HepG2 (cell line): ENCODE measurements at regions not wholly inside any gene's neighbourhood (a gene's known extent, or its start where the extent isn't known, plus 50 kb on each side); places are given as distances from the start of the nearest gene placed in this dataset.

Source experiments
- ATAC-seq: fragments of 200-7000 bp; cut with Tn5 transposase; 3 replicates; pipeline ENCODE4 v1.9.1; 2020; ENCODE audit warnings: mild to moderate bottlenecking, moderate library complexity
- BruUV-seq: library from RNA; stranded (reverse); fragments of 400-500 nt; replicated peaks from 2 replicates; lab custom pipeline; 2021; lab: Mats Ljungman, UMichigan
- CTCF ChIA-PET: fragments of 300-600 bp; formaldehyde crosslinking; extraction: SDS; loops from one replicate; lab custom pipeline; 2021; ENCODE audit warnings: low total read pairs, inconsistent platforms, low intra/inter-chr PET ratio; lab: Yijun Ruan, JAX
- POLR2A ChIA-PET: fragments of 350-600 bp; sonication (Branson Sonifier 250); formaldehyde crosslinking; loops from one replicate; lab custom pipeline; 2020; ENCODE audit warnings: antibody characterized with exemption, inconsistent platforms; lab: Yijun Ruan, JAX
- DNase-seq: peaks from one replicate; pipeline ENCODE4 v3.0.0-alpha.2; 2015; ENCODE audit warnings: low spot score
- FAIRE-seq: peaks from 3 replicates; lab custom pipeline; 2011; peaks lifted over from hg19 to GRCh38; lab: Jason Lieb, UNC
- H2AFZ ChIP-seq: one replicate; pipeline ENCODE4 v1.6.1; 2011; ENCODE audit warnings: low read length, inconsistent platforms
- H3K27ac ChIP-seq: fragments of 300-600 bp; 3 replicates; pipeline ENCODE4 v1.8.0; 2011; ENCODE audit warnings: mixed run types, mild to moderate bottlenecking, mixed read lengths, low read length, inconsistent platforms; ENCODE audit not compliant: insufficient read depth; ENCODE audit errors: extremely low read length
- H3K27me3 ChIP-seq, 2 experiments: fragments of 200-600 bp in 1 of 2; 2 replicates in 1 of 2; 3 replicates in 1 of 2; pipeline versions ENCODE4 v1.6.0 to v1.8.0; 2011; ENCODE audit warnings: low read length in 2 of 2, mild to moderate bottlenecking in 2 of 2, moderate library complexity in 2 of 2, inconsistent platforms in 1 of 2; ENCODE audit not compliant: insufficient read depth in 2 of 2, control insufficient read depth in 1 of 2
- H3K36me3 ChIP-seq, 2 experiments: fragments of 200-600 bp in 1 of 2; replicated peaks in 1 of 2; 2 replicates in 1 of 2; 3 replicates in 1 of 2; pipeline versions ENCODE4 v1.5.1 to v1.8.0; 2011; ENCODE audit warnings: low read length in 2 of 2, inconsistent platforms in 1 of 2; ENCODE audit not compliant: insufficient read depth in 2 of 2, control insufficient read depth in 1 of 2
- H3K4me1 ChIP-seq: 2 replicates; pipeline ENCODE4 v1.5.1; 2012; ENCODE audit warnings: low read length, inconsistent platforms; ENCODE audit not compliant: insufficient read depth
- H3K4me2 ChIP-seq: 2 replicates; pipeline ENCODE4 v1.6.0; 2011; ENCODE audit warnings: low read depth, low read length, inconsistent platforms
- H3K4me3 ChIP-seq, 3 experiments: fragments of 200-600 bp in 1 of 3; sonication (generic), shearing (Covaris generic) in 1 of 3; replicated peaks in 1 of 3; 2 replicates each; pipeline ENCODE4 v1.5.1; 2011 to 2016; ENCODE audit warnings: low read length in 3 of 3, inconsistent platforms in 2 of 3, low read depth in 2 of 3, mild to moderate bottlenecking in 2 of 3, control low read depth in 1 of 3, mixed read lengths in 1 of 3; ENCODE audit not compliant: insufficient read depth in 1 of 3
- H3K79me2 ChIP-seq: one replicate; pipeline ENCODE4 v1.6.1; 2011; ENCODE audit warnings: low read length, inconsistent platforms; ENCODE audit not compliant: insufficient read depth
- H3K9ac ChIP-seq: 2 replicates; pipeline ENCODE4 v1.6.0; 2011; ENCODE audit warnings: mild to moderate bottlenecking, low read depth, low read length, inconsistent platforms; ENCODE audit not compliant: insufficient read depth
- H3K9me3 ChIP-seq: 2 replicates; pipeline ENCODE4 v1.5.1; 2012; ENCODE audit warnings: mild to moderate bottlenecking, low read length
- H4K20me1 ChIP-seq: 2 replicates; pipeline ENCODE4 v1.6.0; 2011; ENCODE audit warnings: inconsistent platforms, mild to moderate bottlenecking, low read length, moderate library complexity; ENCODE audit not compliant: insufficient read depth
- BCLAF1 ChIP-seq: fragments of 450-650 bp; IDR thresholded peaks from 2 replicates; pipeline ENCODE4 v1.6.1; 2017; ENCODE audit warnings: mild to moderate bottlenecking
- MED1 ChIP-seq: sonication (generic); formaldehyde crosslinking; IDR thresholded peaks from 2 replicates; pipeline ENCODE4 v1.4.0; 2020; ENCODE audit warnings: missing genetic modification reagents
- SMARCC2 ChIP-seq: fragments of 450-650 bp; IDR thresholded peaks from 2 replicates; pipeline ENCODE4 v1.6.1; 2017; ENCODE audit warnings: antibody characterized with exemption, mild to moderate bottlenecking
- ZNF274 ChIP-seq: sonication (generic); formaldehyde crosslinking; IDR thresholded peaks from 2 replicates; pipeline ENCODE4 v1.5.1; 2020; ENCODE audit warnings: mild to moderate bottlenecking, missing genetic modification reagents
- ZNF644 ChIP-seq: IDR thresholded peaks from 2 replicates; pipeline ENCODE4 v1.6.1; 2016; ENCODE audit warnings: low read depth
- WGBS: methylation state at CpG from one replicate; pipeline ENCODE4 v1.1.6; 2017; ENCODE audit warnings: low lambda C conversion rate; 5-methylcytosine and 5-hydroxymethylcytosine counted together
- in situ Hi-C: cut with HindIII; loops from 2 replicates; pipeline ENCODE4 v1.10.0; 2017; ENCODE audit warnings: low pct_unique_long_range_greater_than_20kb; ENCODE audit not compliant: extremely low pct_ligation_motif_present
- intact Hi-C: fragments of 100-400 bp; cut with micrococcal nuclease; formaldehyde crosslinking; loops from one replicate; pipeline ENCODE4 v1.10.0; 2022; ENCODE audit not compliant: unreplicated experiment
- TF ChIP-seq, protein P1 (sequence below): sonication (generic); formaldehyde crosslinking; IDR thresholded peaks from 2 replicates; pipeline ENCODE4 v1.4.0; 2020; ENCODE audit warnings: missing genetic modification reagents, borderline replicate concordance

DNA sequence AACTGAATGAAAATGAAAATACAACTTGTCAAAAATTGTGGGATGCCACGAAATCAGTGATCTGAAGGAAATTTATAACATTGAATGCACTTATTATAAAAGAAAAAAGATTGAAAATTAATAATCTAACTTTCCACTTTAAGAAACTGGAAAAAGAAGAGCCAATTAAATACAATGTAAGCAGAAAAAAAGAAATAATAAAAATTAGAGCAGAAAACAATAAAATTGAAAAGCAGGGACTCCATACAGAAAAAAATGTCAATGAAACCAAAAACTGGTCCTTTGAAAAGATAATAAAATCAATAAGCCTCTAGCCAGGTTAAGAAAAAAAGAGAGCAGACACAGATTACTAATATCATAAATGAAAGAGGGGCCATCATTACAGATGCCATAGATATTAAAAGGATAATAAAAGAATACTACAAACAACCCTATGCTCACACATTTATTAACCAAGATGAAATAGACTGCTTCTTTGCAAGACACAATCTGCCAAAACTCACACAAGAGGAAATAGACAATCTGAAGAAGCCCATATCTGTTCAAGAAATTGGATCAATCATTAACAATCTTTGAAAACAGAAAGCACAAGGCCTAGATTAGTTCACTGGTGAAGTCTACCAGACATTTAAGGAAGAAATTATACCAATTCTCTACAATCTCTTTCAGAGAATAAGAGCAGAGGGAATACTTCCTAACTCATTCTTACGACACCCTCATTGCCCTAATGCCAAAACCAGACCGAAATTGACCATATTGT lies 233.8 kb upstream of the NEBL start:
- FAIRE-seq (no peak), DNase-seq (no peak)
- Histone ChIP-seq H3K4me1 (no peaks in the 10 kb centered on the region), H3K36me3 (no peaks in the 10 kb centered on the region), H3K27ac (no peak overlapping the region), H3K27me3 (peaks cover 0 to 9% of the 10 kb centered on the region in 2 experiments; a peak in 3 of 5 replicates), H4K20me1 (no peaks in the 10 kb centered on the region), H3K79me2 (no peaks in the 10 kb centered on the region), H3K4me3 (no peak overlapping the region), H2AFZ (no peak overlapping the region), H3K4me2 (no peak overlapping the region)
- WGBS = under 1% methylated on average over 3 of the region's 3 CpGs
- intact Hi-C loops = no loop called here
- POLR2A ChIA-PET = no interaction called here
- no peak for TF ChIP-seq ZNF274 (CRISPR knock-in tag)
- TF ChIP-seq, protein P1, sequence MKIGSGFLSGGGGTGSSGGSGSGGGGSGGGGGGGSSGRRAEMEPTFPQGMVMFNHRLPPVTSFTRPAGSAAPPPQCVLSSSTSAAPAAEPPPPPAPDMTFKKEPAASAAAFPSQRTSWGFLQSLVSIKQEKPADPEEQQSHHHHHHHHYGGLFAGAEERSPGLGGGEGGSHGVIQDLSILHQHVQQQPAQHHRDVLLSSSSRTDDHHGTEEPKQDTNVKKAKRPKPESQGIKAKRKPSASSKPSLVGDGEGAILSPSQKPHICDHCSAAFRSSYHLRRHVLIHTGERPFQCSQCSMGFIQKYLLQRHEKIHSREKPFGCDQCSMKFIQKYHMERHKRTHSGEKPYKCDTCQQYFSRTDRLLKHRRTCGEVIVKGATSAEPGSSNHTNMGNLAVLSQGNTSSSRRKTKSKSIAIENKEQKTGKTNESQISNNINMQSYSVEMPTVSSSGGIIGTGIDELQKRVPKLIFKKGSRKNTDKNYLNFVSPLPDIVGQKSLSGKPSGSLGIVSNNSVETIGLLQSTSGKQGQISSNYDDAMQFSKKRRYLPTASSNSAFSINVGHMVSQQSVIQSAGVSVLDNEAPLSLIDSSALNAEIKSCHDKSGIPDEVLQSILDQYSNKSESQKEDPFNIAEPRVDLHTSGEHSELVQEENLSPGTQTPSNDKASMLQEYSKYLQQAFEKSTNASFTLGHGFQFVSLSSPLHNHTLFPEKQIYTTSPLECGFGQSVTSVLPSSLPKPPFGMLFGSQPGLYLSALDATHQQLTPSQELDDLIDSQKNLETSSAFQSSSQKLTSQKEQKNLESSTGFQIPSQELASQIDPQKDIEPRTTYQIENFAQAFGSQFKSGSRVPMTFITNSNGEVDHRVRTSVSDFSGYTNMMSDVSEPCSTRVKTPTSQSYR = no peak
- no peak for TF ChIP-seq MED1 (CRISPR knock-in tag)
- no peak for TF ChIP-seq BCLAF1
- TF ChIP-seq SMARCC2 = no peak
- TF ChIP-seq ZNF644 (CRISPR knock-in tag) = no peak
- TF ChIP-seq, all 625 proteins: peak for 0
- Histone ChIP-seq H3K9me3 (no peaks in the 10 kb centered on the region), H3K9ac (no peak overlapping the region)
- CTCF ChIA-PET = no interaction called here
- in situ Hi-C loops = no loop called here
- ATAC-seq = no peak
- BruUV-seq = no TSS peak
